ENCODE measurements at regions not wholly inside any gene's neighbourhood (a gene's known extent, or its start where the extent isn't known, plus 50 kb on each side); places are given as distances from the start of the nearest gene placed in this dataset.

GRCh38 chr7:45977256-45977780 lies 56.2 kb upstream of the IGFBP3 start:
- intact Hi-C loops (cut with DNase I) = no loop called here
- WGBS = 86% methylated on average over 4 of the region's 4 CpGs
- Histone ChIP-seq H3K36me3 (no peaks in the 10 kb centered on the region), H3K27ac (no peak overlapping the region), H3K4me3 (no peak overlapping the region), H3K4me1 (replicated peaks) (no peaks in the 10 kb centered on the region), H3K27me3 (replicated peaks; ENCODE audit: insufficient read depth) (no peaks in the 10 kb centered on the region), H3K9me3 (no peaks in the 10 kb centered on the region)
- TF ChIP-seq POLR2AphosphoS5 (IDR thresholded peaks at IDR 0.05) (no peak), POLR2A (IDR thresholded peaks at IDR 0.05) (no peak), CTCF (IDR thresholded peaks at IDR 0.05) (no peak)
- DNase-seq (ENCODE audit: low spot score) = no peak

DNA sequence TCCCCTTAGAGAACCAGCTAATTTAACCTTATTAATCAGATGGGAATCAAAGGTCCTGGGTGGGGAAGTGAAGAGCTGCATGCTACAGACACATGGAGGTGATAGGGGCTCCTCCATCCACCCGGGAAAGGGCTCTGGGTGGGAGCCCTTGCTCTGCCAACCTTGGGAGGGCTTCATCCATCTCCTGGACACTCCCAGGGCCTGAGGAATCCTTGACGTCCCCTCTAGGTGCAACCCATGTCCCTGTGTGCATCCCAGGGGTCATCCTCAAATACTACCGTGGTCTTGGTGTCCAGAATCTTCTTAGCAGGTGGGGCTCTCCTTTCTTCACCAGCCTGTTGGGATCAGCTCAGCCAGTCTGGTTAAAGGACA lies 55.4 kb upstream of the IGFBP3 start:
- WGBS = 97% methylated on average over 3 of the region's 3 CpGs
- DNase-seq (ENCODE audit: low spot score) = no peak
- intact Hi-C loops (cut with DNase I) = no loop called here

GRCh38 chr7:45975847-45976484 lies 54.9 kb upstream of the IGFBP3 start:
- TF ChIP-seq POLR2AphosphoS5 (IDR thresholded peaks at IDR 0.05) = no peak
- no peak for TF ChIP-seq CTCF (IDR thresholded peaks at IDR 0.05)
- no peak for TF ChIP-seq POLR2A (IDR thresholded peaks at IDR 0.05)
- Histone ChIP-seq H3K9me3 (no peaks in the 10 kb centered on the region), H3K36me3 (no peaks in the 10 kb centered on the region), H3K27me3 (replicated peaks; ENCODE audit: insufficient read depth) (no peaks in the 10 kb centered on the region), H3K4me3 (no peak overlapping the region), H3K4me1 (replicated peaks) (no peaks in the 10 kb centered on the region), H3K27ac (no peak overlapping the region)
- intact Hi-C loops (cut with DNase I) = no loop called here
- WGBS = 89% methylated on average over 8 of the region's 8 CpGs
- DNase-seq (ENCODE audit: low spot score) = no peak

More for the DNA sequence above, 55.4 kb upstream of the IGFBP3 start:
- no peak for TF ChIP-seq POLR2AphosphoS5 (IDR thresholded peaks at IDR 0.05)
- TF ChIP-seq POLR2A (IDR thresholded peaks at IDR 0.05) = no peak
- TF ChIP-seq CTCF (IDR thresholded peaks at IDR 0.05) = no peak
- H3K9me3 ChIP-seq = no peaks in the 10 kb centered on the region
- no peaks in the 10 kb centered on the region for H3K36me3 ChIP-seq
- H3K4me1 ChIP-seq (replicated peaks) = no peaks in the 10 kb centered on the region
- H3K27ac ChIP-seq = no peak overlapping the region
- no peaks in the 10 kb centered on the region for H3K27me3 ChIP-seq (replicated peaks; ENCODE audit: insufficient read depth)
- H3K4me3 ChIP-seq = no peak overlapping the region

- H3K27ac ChIP-seq = no peak overlapping the region
- H3K4me3 ChIP-seq = no peak overlapping the region
- no peaks in the 10 kb centered on the region for H3K9me3 ChIP-seq
- no peaks in the 10 kb centered on the region for H3K36me3 ChIP-seq
- no peaks in the 10 kb centered on the region for H3K27me3 ChIP-seq (replicated peaks; ENCODE audit: insufficient read depth)
- H3K4me1 ChIP-seq (replicated peaks) = no peaks in the 10 kb centered on the region
- TF ChIP-seq POLR2AphosphoS5 (IDR thresholded peaks at IDR 0.05) (no peak), CTCF (IDR thresholded peaks at IDR 0.05) (no peak), POLR2A (IDR thresholded peaks at IDR 0.05) (no peak)
- 75% methylated on average over 1 of the region's 1 CpG for WGBS
- DNase-seq (ENCODE audit: low spot score) = no peak
- intact Hi-C loops (cut with DNase I) = no loop called here
Observed at GRCh38 chr7:45975367-45975766, 54.3 kb upstream of the IGFBP3 start.
